GM21737 (cell line): ENCODE measurements at regions not wholly inside any gene's neighbourhood (a gene's known extent, or its start where the extent isn't known, plus 50 kb on each side); places are given as distances from the start of the nearest gene placed in this dataset.

Experiments used
- ATAC-seq: cut with Tn5 transposase; IDR thresholded peaks from one replicate; pipeline ENCODE4 v1.9.1; 2021; ENCODE audit warnings: mild to moderate bottlenecking, moderate library complexity; ENCODE audit not compliant: unreplicated experiment

DNA sequence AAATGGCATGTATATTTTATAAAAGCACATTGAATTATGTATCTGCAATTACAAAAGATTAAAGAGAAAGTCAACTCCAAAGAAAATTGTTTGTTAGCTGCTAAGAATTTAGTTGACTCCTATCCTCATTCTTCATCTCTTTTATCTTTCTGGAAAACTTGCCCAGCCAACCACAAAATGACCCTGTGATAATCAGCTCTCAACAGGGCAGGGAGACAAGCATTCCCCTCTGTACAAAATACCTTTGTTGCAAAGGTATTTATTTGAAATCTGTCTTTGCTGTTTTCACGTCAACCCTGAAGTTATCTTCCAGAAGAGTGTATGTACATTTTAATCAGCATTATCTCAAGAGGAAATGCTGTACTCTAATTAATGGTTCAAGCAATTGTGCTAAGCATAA is 191.1 kb upstream of the DDI1 start:
- ATAC-seq, result no peak

DNA sequence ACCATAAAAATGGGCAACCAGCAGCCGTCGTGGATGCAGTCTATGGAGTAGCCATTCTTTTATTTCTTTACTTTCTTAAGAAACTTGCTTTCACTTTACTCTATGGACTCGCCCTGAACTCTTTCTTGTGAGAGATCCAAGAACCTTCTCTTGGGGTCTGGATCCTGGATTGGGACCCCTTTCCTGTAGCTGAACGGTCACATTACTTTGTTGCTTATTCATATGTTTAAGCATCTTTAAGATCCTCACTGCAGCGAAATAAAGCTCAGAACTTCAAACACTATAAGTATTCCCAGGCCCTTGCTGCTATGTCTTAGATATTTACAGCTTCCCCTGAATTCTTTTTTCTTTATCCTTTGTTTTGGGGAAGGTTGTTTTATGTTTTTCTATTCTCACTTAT is 187.8 kb upstream of the DDI1 start:
- no peak for ATAC-seq

- ATAC-seq, result no peak
These were observed 187.1 kb upstream of the DDI1 start for GRCh38 chr11:103849366-103849765.

- no peak for ATAC-seq
These were observed 185.8 kb upstream of the DDI1 start for GRCh38 chr11:103850419-103851165.

DNA sequence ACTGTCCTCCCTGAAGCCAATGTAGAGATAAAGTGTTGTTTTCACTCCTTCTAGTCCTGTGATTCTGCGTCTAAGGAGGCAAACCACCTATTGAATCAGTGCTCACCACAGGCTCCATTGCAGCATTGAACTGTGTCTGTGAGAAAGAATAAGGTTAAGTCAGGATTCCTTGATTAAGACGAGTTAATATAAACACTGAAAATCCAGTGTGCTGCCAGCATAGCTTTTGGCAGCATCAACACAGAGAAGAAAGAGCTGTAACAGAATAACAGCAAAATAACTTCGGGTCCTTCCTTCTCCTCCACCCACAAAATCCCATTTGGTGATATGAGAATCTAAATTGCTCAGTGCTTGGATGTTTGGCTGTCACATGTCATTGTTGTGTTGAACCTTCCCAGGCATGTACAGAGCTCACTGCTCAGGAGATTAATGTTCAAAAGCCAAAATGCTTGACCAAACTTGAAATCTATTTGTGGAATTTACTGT is 185.2 kb upstream of the DDI1 start:
- no peak for ATAC-seq
